ENCODE measurements at regions not wholly inside any gene's neighbourhood (a gene's known extent, or its start where the extent isn't known, plus 50 kb on each side); places are given as distances from the start of the nearest gene placed in this dataset.
"Not testable (repeated sequence)": the region's sequence is repeated elsewhere in the genome, so short reads cannot be mapped to it uniquely, and the experiment has no call there.

GRCh38 chr7:97258187-97258586 lies 140.7 kb downstream of the SDHAF3 start:
- not testable (repeated sequence) for TF ChIP-seq CTCF, POLR2A, EP300, POLR2AphosphoS5 (IDR thresholded peaks at IDR 0.05)

Data from sigmoid colon (tissue), 4 donors.